B cell (primary cell): ENCODE measurements at regions not wholly inside any gene's neighbourhood (a gene's known extent, or its start where the extent isn't known, plus 50 kb on each side); places are given as distances from the start of the nearest gene placed in this dataset.
A peak's percentile ranks its signal among the peaks of the same experiment; 100 is the strongest.

Source experiments
- ATAC-seq: fragments of 200-7000 bp; cut with Tn5 transposase; one replicate; pipeline ENCODE4 v1.10.0; 2021; ENCODE audit warnings: low read depth, mild to moderate bottlenecking, moderate number of reproducible peaks, moderate library complexity
- CTCF ChIA-PET: fragments of 350-600 bp; sonication (Branson Sonifier 250); formaldehyde crosslinking; loops from one replicate; lab custom pipeline; 2021; ENCODE audit warnings: antibody characterized with exemption, inconsistent platforms; lab: Charles Lee
- POLR2A ChIA-PET: fragments of 350-600 bp; sonication (Branson Sonifier 250); formaldehyde crosslinking; loops from one replicate; lab custom pipeline; 2021; ENCODE audit warnings: antibody characterized with exemption; lab: Charles Lee
- DNase-seq: peaks from one replicate; pipeline ENCODE4 v3.0.0; 2013
- H2AFZ ChIP-seq: 2 replicates; pipeline ENCODE4 v1.6.1; 2012; ENCODE audit warnings: mild to moderate bottlenecking, low read depth, low read length; ENCODE audit not compliant: insufficient read depth, poor library complexity, severe bottlenecking
- H3K27ac ChIP-seq, 2 donors: 1 replicate in 1 of 2; 2 replicates in 1 of 2; pipeline ENCODE4 v1.5.1; 2012 to 2013; ENCODE audit warnings: low read length in 2 of 2, mild to moderate bottlenecking in 2 of 2, moderate library complexity in 1 of 2
- H3K27me3 ChIP-seq, 4 experiments: fragments of 200-600 bp in 1 of 4; sonication (generic) in 1 of 4; replicated peaks in 1 of 4; 1 replicate in 2 of 4; 2 replicates in 2 of 4; pipeline versions ENCODE4 v1.6.1 to v1.7.0; 2013 to 2016; ENCODE audit warnings: low read length in 3 of 4, mild to moderate bottlenecking in 2 of 4, mixed read lengths in 1 of 4, moderate library complexity in 1 of 4; ENCODE audit not compliant: insufficient read depth in 4 of 4, control insufficient read depth in 3 of 4; ENCODE audit errors: control extremely low read depth in 1 of 4
- H3K36me3 ChIP-seq, 2 experiments: replicated peaks in 1 of 2; 1 replicate in 1 of 2; 2 replicates in 1 of 2; pipeline versions ENCODE4 v1.6.1 to v1.7.1; 2013; ENCODE audit warnings: low read length in 1 of 2; ENCODE audit not compliant: insufficient read depth in 2 of 2, control insufficient read depth in 1 of 2; ENCODE audit errors: control extremely low read depth in 1 of 2, extremely low read depth in 1 of 2
- H3K4me1 ChIP-seq, 2 donors: fragments of 200-600 bp in 1 of 2; sonication (generic) in 1 of 2; 1 replicate in 1 of 2; 2 replicates in 1 of 2; pipeline versions ENCODE4 v1.5.1 to v1.6.1; 2013 to 2017; ENCODE audit warnings: low read length in 2 of 2; ENCODE audit not compliant: control insufficient read depth in 2 of 2, insufficient read depth in 2 of 2
- H3K4me2 ChIP-seq: replicated peaks from 2 replicates; pipeline ENCODE3; 2012; ENCODE audit warnings: mild to moderate bottlenecking, low read depth, low read length; ENCODE audit not compliant: poor library complexity, severe bottlenecking
- H3K4me3 ChIP-seq, 5 experiments: fragments of 200-600 bp in 1 of 5; sonication (generic) in 1 of 5; 1 replicate in 3 of 5; 2 replicates in 2 of 5; pipeline versions ENCODE4 v1.5.1 to v1.7.0; 2011 to 2016; ENCODE audit warnings: low read length in 4 of 5, mild to moderate bottlenecking in 4 of 5, low read depth in 2 of 5, control low read depth in 1 of 5, moderate library complexity in 1 of 5; ENCODE audit not compliant: insufficient read depth in 1 of 5; ENCODE audit errors: control extremely low read depth in 1 of 5, extremely low read depth in 1 of 5
- H3K79me2 ChIP-seq: fragments of 200-600 bp; sonication (generic); one replicate; pipeline ENCODE4 v1.6.0; 2016; ENCODE audit warnings: low read length; ENCODE audit not compliant: control insufficient read depth, insufficient read depth
- H3K9ac ChIP-seq: fragments of 200-600 bp; sonication (generic); 2 replicates; pipeline ENCODE4 v1.6.1; 2017; ENCODE audit warnings: mild to moderate bottlenecking, low read length, moderate library complexity
- H3K9me3 ChIP-seq, 3 donors: one replicate each; pipeline versions ENCODE4 v1.6.1 to v1.7.1; 2013; ENCODE audit warnings: low read length in 2 of 3; ENCODE audit not compliant: control insufficient read depth in 2 of 3, insufficient read depth in 1 of 3; ENCODE audit errors: control extremely low read depth in 1 of 3
- H4K20me1 ChIP-seq: 2 replicates; pipeline ENCODE4 v1.6.0; 2012; ENCODE audit warnings: mild to moderate bottlenecking, low read length; ENCODE audit not compliant: insufficient read depth, control insufficient read depth, poor library complexity, severe bottlenecking
- H3K27ac Mint-ChIP-seq: one replicate; pipeline ENCODE4 v1.8.0; 2021; ENCODE audit warnings: mixed read lengths
- H3K27me3 Mint-ChIP-seq: one replicate; pipeline ENCODE4 v1.8.0; 2021; ENCODE audit warnings: mixed read lengths
- H3K4me1 Mint-ChIP-seq: one replicate; pipeline ENCODE4 v1.8.0; 2021; ENCODE audit warnings: mixed read lengths
- H3K4me3 Mint-ChIP-seq: one replicate; pipeline ENCODE4 v1.8.0; 2021; ENCODE audit warnings: mixed read lengths
- H3K9me3 Mint-ChIP-seq: one replicate; pipeline ENCODE4 v1.8.0; 2022; ENCODE audit warnings: mixed read lengths; ENCODE audit not compliant: insufficient read depth
- CTCF ChIP-seq: fragments of 200-600 bp; IDR thresholded peaks from one replicate; pipeline ENCODE4 v1.8.0; 2022; ENCODE audit warnings: antibody characterized with exemption, mild to moderate bottlenecking
- EZH2 ChIP-seq: IDR thresholded peaks from 2 replicates; pipeline ENCODE4 v1.6.1; 2012; ENCODE audit warnings: borderline replicate concordance, low read depth, mild to moderate bottlenecking, moderate library complexity, low read length; ENCODE audit not compliant: insufficient read depth, poor library complexity, severe bottlenecking
- WGBS: methylation state at CpG from one replicate; pipeline ENCODE4 v1.1.5; 2013; ENCODE audit warnings: missing lambda C conversion rate; ENCODE audit not compliant: insufficient coverage; 5-methylcytosine and 5-hydroxymethylcytosine counted together
- intact Hi-C: fragments of 100-400 bp; cut with micrococcal nuclease; formaldehyde crosslinking; loops from one replicate; pipeline ENCODE4 v1.10.0; 2022

GRCh38 chr4:19675172-19675811, 576.4 kb upstream of the SLIT2 start:
- POLR2A ChIA-PET, result no interaction called here
- no peak for ATAC-seq
- no peaks in the 10 kb centered on the region for H3K27me3 ChIP-seq
- no peak overlapping the region for H2AFZ ChIP-seq
- H3K4me2 ChIP-seq, result no peak overlapping the region
- H3K4me1 Mint-ChIP-seq, result peaks cover 6% of the 10 kb centered on the region
- DNase-seq, result peak; percentile 13
- H3K4me3 ChIP-seq, result no peak overlapping the region
- H3K27ac Mint-ChIP-seq, result peak overlapping the region; percentile 16
- peaks cover 0 to 3% of the 10 kb centered on the region in 2 donors for H3K4me1 ChIP-seq
- intact Hi-C loops, result no loop called here
- H3K36me3 ChIP-seq, result no peaks in the 10 kb centered on the region
- no peak for TF ChIP-seq EZH2
- no peak for TF ChIP-seq CTCF
- H3K27ac ChIP-seq, result no peak overlapping the region
- H3K79me2 ChIP-seq, result no peaks in the 10 kb centered on the region
- H3K9me3 ChIP-seq, result peaks cover 0 to 1% (median 0%) of the 10 kb centered on the region in 3 donors
- WGBS, result 60% methylated on average over 1 of the region's 4 CpGs
- H3K9me3 Mint-ChIP-seq, result peaks cover 4% of the 10 kb centered on the region
- H3K4me3 Mint-ChIP-seq, result no peak overlapping the region
- no peaks in the 10 kb centered on the region for H4K20me1 ChIP-seq
- H3K9ac ChIP-seq, result no peak overlapping the region
- CTCF ChIA-PET, result no interaction called here
- no peaks in the 10 kb centered on the region for H3K27me3 Mint-ChIP-seq

GRCh38 chr4:19659101-19659500, 592.6 kb upstream of the SLIT2 start:
- Histone ChIP-seq H3K27ac (no peak overlapping the region), H3K4me2 (no peak overlapping the region), H2AFZ (no peak overlapping the region), H3K4me1 (no peaks in the 10 kb centered on the region), H3K9ac (no peak overlapping the region), H4K20me1 (no peaks in the 10 kb centered on the region), H3K79me2 (no peaks in the 10 kb centered on the region), H3K4me3 (no peak overlapping the region), H3K9me3 (peaks cover 0 to 4% (median 0%) of the 10 kb centered on the region in 3 donors), H3K36me3 (no peaks in the 10 kb centered on the region), H3K27me3 (no peaks in the 10 kb centered on the region)
- intact Hi-C loops, result no loop called here
- CTCF ChIA-PET, result no interaction called here
- no peaks in the 10 kb centered on the region for H3K4me1 Mint-ChIP-seq
- H3K27me3 Mint-ChIP-seq, result no peaks in the 10 kb centered on the region
- H3K4me3 Mint-ChIP-seq, result no peak overlapping the region
- peaks cover 7% of the 10 kb centered on the region for H3K9me3 Mint-ChIP-seq
- H3K27ac Mint-ChIP-seq, result no peak overlapping the region
- POLR2A ChIA-PET, result no interaction called here
- 92% methylated on average over 2 of the region's 5 CpGs for WGBS
- ATAC-seq (no peak), DNase-seq (no peak)
- no peak for TF ChIP-seq EZH2
